ENCODE measurements at regions not wholly inside any gene's neighbourhood (a gene's known extent, or its start where the extent isn't known, plus 50 kb on each side); places are given as distances from the start of the nearest gene placed in this dataset.

- DNase-seq: no peak
These were observed 1398.3 kb downstream of the DSC3 start for GRCh38 chr18:29644276-29644675.

- DNase-seq: no peak
These were observed 1413.0 kb downstream of the DSC3 start for GRCh38 chr18:29629493-29630036.

DNA sequence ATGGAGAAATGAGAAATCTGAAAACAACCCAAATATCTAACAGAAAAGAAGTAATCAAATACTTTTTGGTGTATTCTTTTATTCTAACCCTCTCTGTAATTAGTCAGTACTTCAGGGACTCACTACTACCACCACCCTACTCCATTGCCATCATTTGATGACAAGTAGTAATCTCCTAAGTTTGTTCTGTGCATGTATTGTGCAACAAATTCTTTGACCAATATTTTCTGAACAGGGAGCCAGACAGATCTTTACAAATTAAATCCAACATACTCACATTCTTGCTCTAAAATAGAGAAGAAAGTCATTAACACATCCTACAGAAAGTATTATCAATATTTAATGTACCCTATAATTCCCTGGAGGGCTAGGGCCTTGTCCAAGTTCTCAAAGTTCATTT is 1416.4 kb downstream of the DSC3 start:
- no peak for DNase-seq

GRCh38 chr18:29616867-29617266 is 1425.7 kb downstream of the DSC3 start:
- DNase-seq: no peak

GRCh38 chr18:29608982-29609381 is 1432.1 kb upstream of the CDH2 start:
- no peak for DNase-seq

- no peak for DNase-seq
These were observed 1428.4 kb upstream of the CDH2 start for GRCh38 chr18:29605365-29605764.

GRCh38 chr18:29596959-29597358 is 1420.0 kb upstream of the CDH2 start:
- DNase-seq: no peak

DNA sequence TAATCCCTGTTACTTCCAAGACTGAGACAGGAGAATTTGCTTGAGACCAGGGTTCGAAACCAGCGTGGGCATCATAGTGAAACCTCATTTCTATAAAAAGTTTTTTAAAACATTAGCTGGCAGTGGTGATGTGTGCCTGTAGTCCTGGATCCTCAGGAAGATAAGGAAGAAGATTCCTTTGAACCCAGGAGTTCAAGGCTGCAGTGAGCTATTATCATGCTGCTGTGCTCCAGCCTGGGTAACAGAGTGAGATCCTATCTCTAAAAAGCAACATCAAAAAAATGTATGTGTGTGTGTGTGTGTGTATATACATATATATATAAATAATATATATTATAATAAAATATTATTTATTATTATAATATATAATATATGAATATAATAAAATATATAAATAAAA is 1417.6 kb upstream of the CDH2 start:
- DNase-seq: no peak

GRCh38 chr18:29588446-29589100 is 1411.6 kb upstream of the CDH2 start:
- DNase-seq: no peak

GRCh38 chr18:29586210-29586609 is 1409.3 kb upstream of the CDH2 start:
- DNase-seq: no peak

- no peak for DNase-seq
These were observed 1383.3 kb upstream of the CDH2 start for GRCh38 chr18:29560270-29560669.

GRCh38 chr18:29556070-29556469 is 1379.1 kb upstream of the CDH2 start:
- DNase-seq: no peak

DNA sequence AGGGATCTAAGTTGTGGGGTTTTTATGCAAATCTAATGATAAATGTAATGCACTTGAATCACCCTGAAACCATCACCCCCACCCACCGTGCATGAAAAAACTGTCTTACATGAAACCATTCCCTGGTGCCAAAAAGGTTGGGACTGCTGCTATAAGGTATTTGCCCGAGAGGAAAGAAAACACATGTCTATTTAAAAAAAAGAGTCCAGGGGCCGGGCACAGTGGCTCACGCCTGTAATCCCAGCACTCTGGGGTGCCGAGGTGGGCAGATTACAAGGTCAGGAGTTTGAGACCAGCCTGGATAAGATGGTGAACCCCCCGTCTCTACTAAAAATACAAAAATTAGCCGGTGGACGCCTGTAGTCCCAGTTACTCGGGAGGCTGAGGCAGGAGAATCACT is 1372.8 kb upstream of the CDH2 start:
- no peak for DNase-seq

GRCh38 chr18:29547626-29548025 is 1370.7 kb upstream of the CDH2 start:
- DNase-seq: no peak

GRCh38 chr18:29540548-29540947 is 1363.6 kb upstream of the CDH2 start:
- DNase-seq: no peak

- no peak for DNase-seq
These were observed 1354.8 kb upstream of the CDH2 start for GRCh38 chr18:29531746-29532145.

DNA sequence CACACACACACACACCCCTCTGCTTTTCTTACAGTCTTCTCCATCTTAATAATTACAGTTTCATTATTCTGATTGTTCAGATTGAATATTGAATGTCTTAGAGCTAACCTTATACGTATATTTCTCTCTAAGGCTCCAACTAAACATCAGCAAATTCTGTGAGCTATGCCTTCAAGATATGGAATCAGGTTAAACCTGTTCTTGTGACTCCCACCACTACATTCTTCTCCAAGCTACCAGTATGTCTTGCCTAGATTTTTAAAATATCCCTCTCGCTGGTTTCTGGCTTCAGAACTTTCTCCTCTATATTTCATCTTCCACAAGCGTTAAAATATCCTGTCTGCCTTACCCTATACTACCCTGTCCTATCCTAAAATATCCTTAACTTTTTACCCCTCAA is 1346.4 kb upstream of the CDH2 start:
- DNase-seq: no peak

- no peak for DNase-seq
These were observed 1335.8 kb upstream of the CDH2 start for GRCh38 chr18:29512761-29513160.

DNA sequence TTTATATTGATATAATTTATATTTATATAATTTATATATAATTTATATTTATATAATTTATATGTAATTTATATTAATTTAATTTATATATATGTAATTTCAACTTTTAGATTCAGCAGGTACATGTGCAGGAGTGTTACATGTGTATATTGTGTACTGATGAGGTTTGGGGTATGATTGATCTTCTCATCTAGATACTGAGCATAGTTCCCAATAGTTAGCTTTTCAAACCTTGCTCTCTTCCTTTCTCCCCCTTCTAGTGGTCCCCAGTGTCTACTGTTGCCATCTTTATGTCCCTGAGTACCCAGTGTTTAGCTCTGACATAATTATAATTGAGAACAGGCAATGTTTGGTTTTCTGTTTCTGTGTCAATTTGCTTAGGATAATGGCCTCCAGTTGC is 1335.3 kb upstream of the CDH2 start:
- DNase-seq: no peak

DNA sequence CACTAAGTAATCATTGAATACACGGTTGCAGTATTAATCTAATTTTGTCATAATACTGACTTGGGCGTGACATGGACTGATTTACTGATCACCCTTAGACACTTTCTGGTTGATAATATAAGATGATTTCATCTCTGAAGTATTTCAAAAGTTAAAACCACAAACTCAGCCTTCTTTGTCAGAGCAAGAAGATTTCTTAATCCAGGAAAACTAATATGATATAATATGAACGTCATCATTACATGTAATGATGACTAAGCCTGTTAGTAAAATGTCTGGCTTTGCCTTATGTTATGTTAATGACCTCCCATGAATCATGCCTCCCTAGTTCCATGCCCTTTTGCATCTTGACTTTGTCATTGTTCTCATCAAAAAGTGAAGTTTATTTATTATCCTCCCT is 1325.0 kb upstream of the CDH2 start:
- DNase-seq: no peak

DNA sequence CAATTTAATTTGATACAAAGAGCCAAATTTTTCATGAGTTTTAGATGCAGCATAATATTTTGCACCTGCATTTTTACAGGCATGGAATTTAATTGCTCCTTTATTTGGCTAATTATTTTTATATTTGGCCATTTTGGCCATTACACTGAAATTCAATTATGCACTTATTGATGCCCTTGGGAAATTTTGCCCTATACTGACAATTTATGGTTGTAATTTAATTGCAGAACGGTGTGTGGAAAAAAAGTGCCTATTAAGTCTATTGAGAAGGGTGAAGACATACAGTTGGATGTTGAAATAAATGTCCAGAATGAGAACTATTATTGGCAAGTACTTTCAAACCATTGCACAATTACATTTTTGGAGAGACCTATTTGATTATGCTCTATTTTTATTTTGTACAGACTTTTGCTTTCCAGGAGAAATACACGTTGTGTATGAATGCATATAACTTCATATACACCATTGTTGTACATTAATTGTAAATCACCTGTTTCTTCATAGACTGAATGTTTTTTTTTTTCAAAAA is 1319.3 kb upstream of the CDH2 start:
- no peak for DNase-seq

- no peak for DNase-seq
These were observed 1317.4 kb upstream of the CDH2 start for GRCh38 chr18:29494371-29494770.

- DNase-seq: no peak
These were observed 1315.0 kb upstream of the CDH2 start for GRCh38 chr18:29491907-29492306.

- no peak for DNase-seq
These were observed 1311.7 kb upstream of the CDH2 start for GRCh38 chr18:29488617-29489016.

DNA sequence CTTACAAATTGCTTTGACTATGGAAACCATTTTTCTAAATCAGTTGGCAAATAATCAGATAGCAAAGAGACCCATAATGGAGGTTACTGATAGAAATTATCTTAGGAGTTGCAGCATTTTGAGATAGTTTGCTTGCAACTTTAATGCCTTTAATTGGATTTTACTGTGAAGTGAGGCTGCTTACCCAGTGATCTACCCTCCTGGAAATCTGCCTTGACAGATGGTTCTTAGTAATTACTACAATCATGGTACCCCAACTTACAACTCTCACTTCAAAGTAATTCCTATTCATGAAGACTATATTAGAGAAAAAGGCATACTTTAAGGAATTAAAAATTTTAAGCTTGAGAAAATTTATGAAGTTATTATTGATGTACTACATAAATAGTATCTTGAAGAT is 1288.6 kb upstream of the CDH2 start:
- DNase-seq: no peak

All from CD4-positive, alpha-beta T cell treated with Interleukin-4 for 1 hour (primary cell).